GM19351 (cell line): ENCODE measurements at regions not wholly inside any gene's neighbourhood (a gene's known extent, or its start where the extent isn't known, plus 50 kb on each side); places are given as distances from the start of the nearest gene placed in this dataset.
"Not testable (repeated sequence)": the region's sequence is repeated elsewhere in the genome, so short reads cannot be mapped to it uniquely, and the experiment has no call there.

Experiments
- ATAC-seq: cut with Tn5 transposase; IDR thresholded peaks from one replicate; pipeline ENCODE4 v1.9.1; 2021; ENCODE audit warnings: mild to moderate bottlenecking, moderate library complexity; ENCODE audit not compliant: unreplicated experiment

DNA sequence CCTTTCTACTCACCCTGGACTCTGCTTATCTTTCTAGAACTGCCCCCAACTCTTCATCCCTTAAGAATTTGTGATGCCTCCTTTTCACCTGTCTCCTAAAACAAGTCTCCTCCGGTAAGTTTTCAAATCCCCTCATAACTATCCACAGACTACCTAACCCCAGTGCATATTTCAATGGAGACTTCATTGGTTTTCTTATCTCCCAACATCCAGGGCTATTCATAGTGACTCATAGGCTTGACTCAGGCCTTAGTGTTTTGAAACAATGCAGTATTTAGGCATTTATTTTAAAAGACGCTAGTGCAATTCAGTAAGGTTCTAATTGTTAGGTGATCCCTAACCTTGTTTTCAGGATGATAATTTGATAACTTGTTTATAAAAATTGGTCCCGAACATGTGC lies 399.2 kb downstream of the CPS1 start:
- ATAC-seq = no peak

DNA sequence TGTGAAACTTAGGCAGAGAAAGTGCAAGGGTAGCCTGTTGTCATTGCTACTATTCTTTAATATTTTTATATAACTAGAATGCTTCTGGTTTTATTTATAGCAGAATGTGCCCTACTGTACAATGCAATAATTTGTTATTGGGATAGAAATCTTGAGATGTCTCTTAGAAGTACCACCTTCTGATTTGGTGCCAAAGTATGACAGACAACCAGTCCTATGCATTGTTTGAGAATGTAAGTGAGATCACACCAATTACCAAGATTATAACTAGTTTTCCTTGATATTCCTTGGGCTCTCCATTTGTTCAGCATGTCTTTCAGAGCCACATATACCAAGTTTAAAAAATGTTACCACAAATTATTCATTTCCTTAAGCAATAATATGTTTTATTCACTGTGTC lies 399.7 kb downstream of the CPS1 start:
- no peak for ATAC-seq

GRCh38 chr2:210961249-210961648 lies 404.9 kb downstream of the CPS1 start:
- ATAC-seq = no peak

DNA sequence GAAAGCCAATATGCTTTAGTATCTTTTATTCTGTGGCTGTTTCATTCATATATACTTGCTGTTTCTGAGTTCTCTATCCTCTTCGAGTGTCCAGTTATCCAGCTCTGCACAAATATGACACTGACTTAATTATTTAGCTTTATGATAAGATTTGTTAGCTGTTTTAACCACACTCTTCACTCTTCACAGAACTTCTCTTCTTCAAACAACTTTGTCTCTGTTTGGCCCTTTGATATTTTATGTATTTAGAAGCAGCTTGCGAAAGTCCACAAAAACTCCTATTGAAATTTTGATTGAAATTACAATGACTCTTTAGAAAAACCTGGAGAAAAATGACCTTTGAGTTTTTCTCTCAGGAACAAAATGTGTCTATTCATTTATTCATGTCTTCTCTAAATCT lies 407.0 kb downstream of the CPS1 start:
- ATAC-seq = no peak

GRCh38 chr2:210964141-210964764 lies 407.9 kb downstream of the CPS1 start:
- ATAC-seq = no peak

- no peak for ATAC-seq
Observed at GRCh38 chr2:210965472-210965871, 409.1 kb downstream of the CPS1 start.

- ATAC-seq = no peak
Observed at GRCh38 chr2:210966330-210966729, 409.9 kb downstream of the CPS1 start.

DNA sequence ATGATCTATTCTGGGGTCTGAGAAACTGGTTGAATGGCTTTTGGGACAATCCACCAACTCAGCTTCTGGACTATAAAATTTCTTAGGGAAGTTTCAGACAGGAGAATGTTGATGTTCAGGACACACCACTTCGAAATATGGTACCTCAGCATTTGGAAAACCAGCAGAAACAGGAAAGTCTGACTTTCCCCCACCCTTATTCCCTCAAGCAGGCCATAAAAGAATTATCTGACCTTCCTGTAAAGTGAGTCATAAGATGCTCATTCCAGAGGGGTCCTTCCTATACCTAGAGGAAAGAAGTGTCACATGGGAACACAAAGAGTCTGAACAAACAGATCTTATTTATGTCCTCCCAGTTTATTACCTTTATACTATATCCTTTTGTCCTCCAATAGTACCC lies 415.0 kb downstream of the CPS1 start:
- ATAC-seq = no peak

DNA sequence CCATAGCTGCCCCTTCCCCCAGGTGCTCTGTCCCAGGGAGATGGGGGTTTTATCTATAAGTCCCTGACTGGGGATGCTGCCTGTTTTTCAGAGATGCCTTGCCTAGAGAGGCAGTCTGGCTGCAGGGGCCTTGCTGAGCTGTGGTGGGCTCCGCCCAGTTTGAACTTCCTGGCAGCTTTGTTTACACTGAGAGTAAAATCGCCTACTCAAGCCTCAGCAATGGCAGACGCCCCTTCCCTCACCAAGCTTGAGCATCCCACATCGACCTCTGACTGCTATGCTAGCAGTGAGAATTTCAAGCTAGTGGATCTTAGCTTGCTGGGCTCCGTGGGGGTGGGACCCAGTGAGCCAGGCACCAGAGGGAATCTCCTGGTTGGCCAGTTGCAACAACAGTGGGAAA lies 430.4 kb downstream of the CPS1 start:
- not testable (repeated sequence) for ATAC-seq

GRCh38 chr2:210991107-210991506 lies 434.7 kb downstream of the CPS1 start:
- ATAC-seq = no peak

DNA sequence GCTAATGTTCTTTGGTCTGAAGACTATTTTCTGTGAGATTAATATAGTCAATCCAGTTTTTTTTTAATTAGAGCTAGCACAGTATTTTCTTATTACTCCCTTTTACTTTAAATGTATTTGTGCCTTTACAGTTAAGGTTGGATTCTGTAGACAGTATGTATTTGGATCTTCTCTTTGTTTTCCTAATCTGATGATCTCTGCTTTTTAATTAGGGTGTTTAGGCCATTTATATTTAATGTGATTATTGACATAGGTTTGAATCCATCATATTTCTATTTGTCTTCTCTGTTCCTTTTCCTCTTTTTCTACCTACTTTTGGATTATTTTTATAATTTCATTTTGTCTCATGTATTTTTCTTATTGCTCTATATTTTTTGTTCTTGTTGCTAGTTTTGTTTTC lies 437.7 kb downstream of the CPS1 start:
- no peak for ATAC-seq

DNA sequence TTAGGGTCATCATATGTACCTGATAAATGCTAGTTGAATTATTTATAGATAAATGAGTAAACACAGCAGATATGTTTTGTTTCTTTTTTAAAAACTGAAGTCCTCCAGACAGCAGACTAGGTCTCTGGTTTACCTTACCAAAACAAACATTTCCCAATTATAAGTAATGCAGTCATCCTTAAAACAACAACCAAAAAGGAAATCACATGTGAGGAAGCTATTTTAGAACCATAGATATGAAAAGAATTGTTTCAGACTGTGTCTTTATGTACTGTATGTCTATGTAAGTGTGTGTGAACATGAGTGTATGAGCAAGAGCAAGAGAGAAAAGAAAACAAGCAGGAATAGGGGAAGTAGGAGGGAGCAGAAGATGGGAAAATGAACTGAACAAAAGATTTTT lies 441.0 kb downstream of the CPS1 start:
- no peak for ATAC-seq

- ATAC-seq = no peak
Observed at GRCh38 chr2:210998334-210998733, 441.9 kb downstream of the CPS1 start.

- no peak for ATAC-seq
Observed at GRCh38 chr2:211014376-211014775, 458.0 kb downstream of the CPS1 start.

DNA sequence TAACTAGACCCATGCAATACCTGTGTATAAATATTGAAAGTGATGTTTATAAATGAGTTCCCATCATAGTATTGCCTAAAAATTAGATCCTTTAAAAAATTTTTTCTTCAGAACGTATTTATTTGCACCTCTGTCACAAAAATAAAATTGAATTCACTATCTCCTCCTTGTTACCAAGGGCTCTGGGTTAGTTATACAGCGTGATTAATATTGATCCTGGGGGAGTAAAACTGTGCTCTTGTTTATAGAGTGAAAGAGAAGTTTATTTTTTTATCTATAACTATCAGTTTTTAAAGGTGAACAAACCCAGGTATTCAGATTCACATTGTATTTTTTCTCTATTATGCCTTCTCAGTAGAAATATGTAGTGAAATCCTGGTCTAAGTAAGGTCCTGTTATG lies 458.5 kb downstream of the CPS1 start:
- ATAC-seq = no peak

- ATAC-seq = not testable (repeated sequence)
Observed at GRCh38 chr2:211025089-211025488, 468.7 kb downstream of the CPS1 start.

GRCh38 chr2:211026109-211026508 lies 469.7 kb downstream of the CPS1 start:
- ATAC-seq = no peak

GRCh38 chr2:211027976-211028375 lies 471.6 kb downstream of the CPS1 start:
- ATAC-seq = no peak

GRCh38 chr2:211033765-211034164 lies 477.4 kb downstream of the CPS1 start:
- ATAC-seq = no peak

DNA sequence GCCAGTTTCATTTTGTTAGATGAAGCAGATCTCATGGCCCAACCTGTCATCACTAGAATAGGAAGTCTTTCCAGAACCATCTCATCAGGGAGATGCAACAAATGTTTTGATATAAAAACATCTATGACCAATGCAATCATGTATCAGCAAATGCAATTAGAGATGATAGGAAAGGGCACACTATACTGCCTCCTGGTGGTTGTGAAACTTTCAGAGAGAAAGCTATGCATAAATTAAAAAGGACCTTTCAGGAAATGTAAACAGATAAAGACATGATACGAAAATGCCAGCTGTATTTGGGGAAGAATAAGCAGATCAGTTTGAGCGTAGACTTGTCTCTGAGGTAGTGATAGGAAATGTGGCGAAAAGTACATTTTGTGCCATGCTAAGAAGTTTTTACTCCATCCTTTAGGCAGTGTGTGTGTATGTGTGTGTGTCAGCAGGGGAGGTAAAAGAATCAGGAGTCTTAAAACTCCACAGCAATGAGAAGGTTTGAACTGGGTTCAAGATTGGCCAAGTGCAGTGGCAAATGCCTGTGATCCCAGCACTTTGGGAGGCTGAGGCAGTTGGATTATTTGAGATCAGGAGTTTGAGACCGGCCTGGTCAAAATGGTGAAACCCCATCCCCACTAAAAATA lies 479.3 kb downstream of the CPS1 start:
- peak; percentile 79 for ATAC-seq

- ATAC-seq = no peak
Observed at GRCh38 chr2:211045025-211045424, 488.6 kb downstream of the CPS1 start.

- ATAC-seq = peak; percentile 56
Observed at GRCh38 chr2:211049321-211050018, 493.1 kb downstream of the CPS1 start.
